ENCODE measurements at regions not wholly inside any gene's neighbourhood (a gene's known extent, or its start where the extent isn't known, plus 50 kb on each side); places are given as distances from the start of the nearest gene placed in this dataset.
"Not testable (repeated sequence)": the region's sequence is repeated elsewhere in the genome, so short reads cannot be mapped to it uniquely, and the experiment has no call there.

DNA sequence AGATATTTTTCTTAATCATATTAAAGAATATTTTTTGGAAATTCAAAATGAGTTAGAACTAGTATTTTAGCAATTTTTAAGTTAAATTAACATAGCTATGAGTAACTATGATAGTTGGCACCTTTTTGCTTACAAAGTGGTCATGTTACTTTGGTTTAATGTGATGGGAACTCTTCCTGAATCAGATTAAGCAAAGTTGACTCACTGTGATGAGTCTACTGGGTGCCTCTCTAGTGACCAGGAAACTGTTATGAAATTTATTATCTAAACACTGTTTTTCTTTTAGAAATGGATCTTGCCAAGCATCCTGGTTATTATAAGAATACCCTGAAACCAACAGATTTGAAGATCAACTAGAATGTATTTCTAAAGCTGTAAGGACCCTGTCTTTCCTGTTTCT lies 985.8 kb downstream of the TRAM1L1 start:
- DNase-seq = no peak

DNA sequence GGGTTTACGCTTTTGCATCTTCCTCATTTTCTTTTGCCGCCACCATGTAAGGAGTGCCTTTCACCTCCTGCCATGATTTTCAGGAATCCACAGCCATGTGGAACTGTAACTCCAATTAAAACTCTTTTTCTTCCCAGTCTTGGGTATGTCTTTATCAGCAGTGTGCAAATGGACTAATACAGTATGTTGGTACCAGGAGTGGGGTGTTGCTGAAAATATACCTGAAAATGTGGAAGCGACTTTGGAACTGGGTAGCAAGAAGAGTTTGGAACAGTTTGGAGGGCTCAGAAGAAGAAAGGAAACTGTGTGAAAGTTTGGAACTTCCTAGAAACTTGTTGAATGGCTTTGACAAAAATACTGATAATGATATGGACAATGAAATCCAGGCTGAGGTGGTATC lies 983.9 kb upstream of the NDST4 start:
- not testable (repeated sequence) for DNase-seq

DNA sequence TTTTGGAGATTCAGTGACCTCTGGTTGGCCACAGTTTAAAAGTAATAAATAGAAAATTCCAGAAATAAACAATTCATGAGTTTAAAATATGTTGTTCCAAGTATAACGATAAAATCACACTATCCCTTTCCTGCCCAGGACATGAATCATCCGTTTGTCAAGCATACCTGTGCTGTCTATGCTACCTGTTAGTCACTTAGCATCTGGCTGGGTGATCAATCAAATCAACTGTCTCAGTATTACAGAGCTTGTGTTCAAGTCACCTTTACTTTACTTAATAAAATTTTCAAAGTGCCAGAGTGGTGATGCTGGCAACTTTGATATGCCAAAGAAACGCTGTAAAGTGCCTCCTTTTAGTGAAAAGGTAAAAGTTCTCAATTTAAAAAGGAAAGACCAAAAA lies 979.5 kb upstream of the NDST4 start:
- DNase-seq = no peak

DNA sequence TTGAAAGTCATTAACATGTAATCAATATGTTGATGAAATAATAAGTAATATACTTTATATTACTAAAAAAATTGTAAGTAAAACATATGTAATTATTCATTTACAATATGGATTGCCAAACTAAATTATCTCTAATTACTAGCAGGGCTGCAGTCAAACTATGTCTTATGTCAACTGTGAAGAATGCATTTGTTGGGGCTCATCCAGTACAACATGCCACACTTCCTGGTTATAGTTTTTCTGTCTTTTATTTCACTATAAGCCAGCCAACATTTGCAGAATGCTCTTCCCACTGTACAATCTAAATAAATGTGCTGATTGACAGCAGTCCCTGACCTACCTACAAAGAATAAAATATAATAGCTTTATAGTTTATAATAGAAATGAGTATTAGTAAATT lies 975.4 kb upstream of the NDST4 start:
- DNase-seq = no peak

DNA sequence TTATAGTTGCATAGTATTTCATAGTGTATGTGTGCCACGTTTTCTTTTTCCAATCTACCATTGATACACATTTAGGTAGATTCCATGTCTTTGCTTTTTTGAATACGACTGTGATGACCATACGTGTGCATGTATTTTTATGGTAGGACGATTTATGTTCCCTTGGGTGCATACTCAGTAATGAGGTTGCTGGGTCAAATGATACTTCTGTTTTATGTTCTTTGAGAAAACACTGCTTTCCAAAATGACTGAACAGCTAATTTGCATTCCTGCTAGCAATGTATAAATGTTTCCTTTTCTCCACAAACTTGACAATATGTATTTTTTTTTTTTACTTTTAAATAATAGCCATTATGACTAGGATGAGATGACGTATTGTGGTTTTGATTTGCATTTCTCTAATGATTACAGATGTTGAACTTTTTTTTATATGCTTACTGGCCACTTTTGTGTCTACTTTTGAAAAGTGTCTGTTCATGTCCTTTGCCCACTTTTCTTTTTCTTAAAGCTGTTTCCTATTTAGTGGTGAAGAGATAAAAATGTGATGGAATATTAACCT lies 969.5 kb upstream of the NDST4 start:
- no peak for DNase-seq

DNA sequence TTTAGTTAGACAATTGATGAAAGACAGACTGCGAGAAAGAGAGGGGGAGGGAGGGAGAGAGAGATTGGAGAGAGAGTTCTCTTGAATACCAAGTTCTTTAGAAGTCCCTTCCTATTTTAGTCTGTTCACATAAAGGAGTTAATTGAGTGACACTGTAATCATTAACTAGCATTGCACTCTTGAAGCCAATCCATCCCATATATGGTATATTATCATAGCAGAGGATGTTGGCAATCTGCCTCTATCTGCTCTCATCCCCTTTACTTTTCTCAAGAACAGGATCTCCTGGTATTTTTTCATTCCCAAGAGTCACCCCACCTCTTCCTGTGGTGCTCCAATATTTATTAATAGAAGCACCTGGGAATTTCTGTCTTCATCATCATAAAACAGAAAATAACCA lies 959.6 kb upstream of the NDST4 start:
- no peak for DNase-seq

DNA sequence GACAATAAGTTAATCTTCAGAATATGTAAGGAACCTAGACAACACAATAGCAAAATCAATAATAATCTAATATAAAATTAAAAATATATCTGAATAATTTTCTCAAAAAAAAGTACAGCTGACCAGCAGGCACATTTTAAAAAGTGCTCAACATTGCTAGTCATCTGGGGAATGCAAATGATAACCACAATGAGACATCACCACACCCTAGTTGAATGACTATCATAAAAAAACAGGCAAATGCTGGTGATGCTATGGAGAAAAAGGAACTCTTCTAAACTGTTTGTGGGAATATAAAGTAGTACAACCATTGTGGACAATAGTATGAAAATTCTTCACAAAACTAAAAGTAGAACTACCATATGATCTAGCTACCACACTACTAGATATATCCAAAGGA lies 956.9 kb upstream of the NDST4 start:
- DNase-seq = no peak

DNA sequence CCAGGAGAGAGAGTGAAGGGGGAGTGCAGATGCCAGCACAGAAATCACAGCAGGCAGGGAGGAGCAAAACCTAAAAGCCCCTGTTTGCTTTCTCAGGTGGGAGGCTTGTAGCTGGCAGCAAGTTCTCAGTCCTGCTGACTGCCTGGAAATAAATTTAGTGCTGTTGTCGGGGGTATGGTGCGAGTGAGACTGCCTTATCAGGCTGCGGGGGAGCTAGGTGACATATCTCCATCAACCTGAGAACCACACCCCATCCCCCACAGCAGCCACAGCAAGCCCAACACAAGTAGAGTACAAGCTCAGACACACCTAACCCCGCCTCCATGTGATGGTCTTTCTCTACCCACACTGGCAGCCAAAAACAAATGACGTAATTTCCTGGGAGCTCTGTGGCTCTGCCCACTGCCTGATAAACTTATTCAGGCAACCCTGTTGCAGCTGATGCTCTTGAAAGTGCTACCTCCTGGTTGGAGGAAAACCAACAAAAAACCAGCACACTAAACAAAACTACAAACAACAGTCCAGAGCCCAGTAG lies 953.4 kb upstream of the NDST4 start:
- no peak for DNase-seq

DNA sequence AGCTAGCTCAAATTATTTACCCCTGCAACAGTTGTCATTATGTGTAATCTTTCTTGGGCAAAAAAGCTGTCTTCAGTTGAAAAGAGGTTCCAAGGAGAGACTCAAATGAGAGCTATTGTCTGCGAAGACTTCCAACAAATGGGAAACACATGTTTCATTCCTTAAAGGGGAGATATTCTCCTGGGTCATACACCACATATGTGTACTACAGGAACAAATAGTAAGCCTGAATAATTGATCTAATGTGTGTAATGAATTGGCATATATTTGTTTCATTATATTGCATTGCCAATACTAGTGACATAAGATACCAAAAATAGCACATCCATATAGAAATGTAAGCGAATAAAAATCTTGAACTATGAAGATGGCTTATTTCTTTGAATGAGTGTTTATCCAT lies 950.9 kb upstream of the NDST4 start:
- no peak for DNase-seq

DNA sequence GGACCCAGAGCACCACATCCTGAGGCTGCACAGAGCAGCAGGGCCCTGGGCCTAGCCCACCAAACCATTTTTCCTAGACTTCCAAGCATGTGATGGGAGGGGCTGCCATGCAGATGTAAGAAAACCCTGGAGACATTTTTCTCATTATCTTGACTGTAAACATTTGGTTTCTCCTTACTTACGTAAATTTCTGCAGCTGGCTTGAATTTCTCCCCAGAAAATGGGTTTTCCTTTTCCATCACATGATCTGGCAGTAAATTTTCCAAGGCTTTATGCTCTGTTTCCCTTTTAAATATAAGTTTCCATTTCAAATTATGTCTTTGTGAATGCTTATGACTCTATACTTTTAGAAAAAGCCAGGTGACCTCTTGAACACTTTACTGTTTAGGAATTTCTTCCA lies 945.9 kb upstream of the NDST4 start:
- DNase-seq = no peak

DNA sequence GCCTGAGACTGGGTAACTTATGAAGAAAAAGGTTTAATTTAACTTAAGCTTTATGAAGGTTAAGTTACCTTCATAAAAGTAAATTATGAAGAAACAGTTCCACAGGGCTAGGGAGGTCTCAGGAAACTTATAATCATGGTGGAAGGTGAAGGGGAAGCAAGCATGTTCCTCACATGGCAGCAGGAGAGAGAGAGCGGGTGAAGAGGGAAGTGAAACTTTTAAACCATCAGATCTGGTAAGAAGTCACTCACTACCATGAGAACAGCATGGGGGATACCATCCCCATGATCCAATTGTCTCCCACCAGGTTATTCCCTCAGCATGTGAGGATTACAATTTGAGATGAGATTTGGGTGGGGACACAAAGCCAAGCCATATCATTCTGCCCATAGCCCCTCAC lies 944.7 kb upstream of the NDST4 start:
- no peak for DNase-seq

DNA sequence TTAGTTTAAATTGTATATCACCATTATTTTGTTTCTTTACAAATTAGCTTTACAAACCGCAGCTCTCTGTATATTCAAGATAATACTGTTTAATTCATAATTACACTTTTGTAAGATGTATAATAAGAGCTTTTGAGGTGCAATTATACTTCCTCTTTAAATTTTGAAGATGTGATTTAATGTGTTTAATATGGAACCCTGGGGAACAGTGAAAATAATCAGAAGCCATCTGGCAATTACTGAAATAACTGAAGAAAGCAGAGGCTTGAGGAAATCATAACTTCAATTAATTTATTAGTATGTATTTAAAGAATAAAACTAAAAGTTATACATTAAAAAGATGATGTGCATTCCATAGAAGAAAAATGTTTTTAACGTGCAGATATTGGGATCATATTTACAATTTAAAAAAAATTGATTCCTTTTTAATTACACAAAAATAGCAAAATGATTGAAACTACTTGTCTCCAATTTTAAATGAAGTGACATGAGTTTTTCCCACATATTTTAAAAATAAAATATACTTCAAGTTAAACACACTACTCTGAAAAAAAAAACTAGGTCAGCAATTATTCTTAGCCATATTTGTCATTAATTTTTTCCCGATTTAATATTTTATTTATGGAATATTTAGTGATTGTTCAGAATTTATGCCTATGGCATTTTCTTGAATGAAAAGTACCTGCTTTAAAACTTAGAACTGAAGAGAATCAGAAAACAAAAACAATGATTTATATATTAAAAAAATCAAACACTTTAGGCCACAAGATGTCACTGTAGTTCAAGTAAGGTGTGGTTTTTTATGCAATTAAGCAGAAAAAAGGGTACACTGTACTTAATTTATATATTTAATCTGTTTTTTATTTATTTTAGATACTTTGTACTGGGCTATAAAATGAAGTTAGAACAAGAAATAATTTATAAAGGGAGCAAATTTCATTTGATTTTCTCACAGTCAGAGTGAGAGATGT lies 942.7 kb upstream of the NDST4 start:
- DNase-seq = no peak

DNA sequence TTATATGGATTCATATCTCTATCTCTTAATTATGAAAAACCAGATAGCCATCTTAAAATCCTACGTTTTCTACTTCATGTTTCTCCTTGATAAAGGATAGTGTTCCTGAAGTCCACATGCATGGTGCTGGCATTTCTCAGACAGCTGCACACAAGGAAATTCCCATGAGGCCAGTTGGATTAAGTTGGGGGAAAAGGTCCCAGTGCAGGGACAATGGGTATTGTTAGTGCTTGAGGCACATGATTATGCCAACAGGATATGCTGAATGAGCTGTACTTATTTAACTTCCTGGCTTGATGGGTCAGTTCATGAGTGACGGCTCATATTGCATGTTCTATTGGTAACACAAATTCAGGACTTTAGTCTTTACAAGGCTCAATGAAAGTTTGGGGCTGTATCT lies 913.9 kb upstream of the NDST4 start:
- no peak for DNase-seq

DNA sequence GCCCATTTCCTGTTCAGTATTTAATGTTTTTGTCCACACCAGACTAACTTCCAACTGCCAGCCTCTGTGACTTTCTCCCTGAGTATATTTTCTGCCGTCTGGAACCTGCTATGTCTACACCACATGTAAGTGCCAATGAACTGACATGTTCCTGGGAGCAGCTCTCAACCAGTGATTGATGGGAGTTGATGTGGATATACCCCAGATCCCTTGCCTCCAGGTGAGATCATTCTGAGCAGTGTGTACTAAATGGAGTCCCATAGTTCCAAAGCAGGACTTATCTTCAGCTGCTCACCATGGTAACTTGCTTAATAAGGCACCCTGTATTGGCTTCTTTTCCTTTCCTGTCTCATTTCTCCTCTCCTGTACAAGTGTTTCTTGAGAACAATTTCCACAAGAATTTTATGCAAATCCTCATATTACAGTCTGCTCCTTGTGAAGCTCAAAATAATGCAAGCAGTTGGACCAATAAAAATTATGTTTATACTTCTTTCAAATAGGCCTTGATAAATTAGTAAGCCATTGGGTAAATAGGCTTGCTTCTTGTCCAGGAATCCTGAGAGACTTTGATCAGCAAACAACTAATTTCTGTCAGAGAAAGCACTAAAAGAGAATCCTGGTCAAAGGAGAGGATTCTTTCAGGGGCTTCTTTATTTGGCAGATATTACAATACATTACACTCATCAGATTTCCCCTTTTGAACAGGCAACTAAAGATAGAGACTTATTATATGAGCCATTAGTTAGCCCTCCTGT lies 911.7 kb upstream of the NDST4 start:
- DNase-seq = no peak

DNA sequence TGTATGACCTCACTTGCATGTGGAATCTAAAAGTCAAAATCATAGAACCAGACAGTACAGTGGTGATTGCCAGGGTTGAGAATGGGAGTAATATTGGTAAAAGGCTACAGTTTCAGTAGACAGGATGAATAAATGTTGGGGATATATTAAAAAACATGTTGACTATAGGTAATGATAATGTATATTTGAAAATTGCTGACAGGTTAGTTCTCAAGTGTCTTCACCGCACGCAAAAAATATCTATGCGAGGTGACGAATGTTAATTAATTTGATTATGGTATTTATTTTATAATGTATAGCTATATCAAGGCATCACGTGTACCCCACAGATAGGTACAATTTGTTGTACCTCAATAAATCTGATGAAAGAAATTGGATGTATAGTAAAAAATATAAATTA lies 909.6 kb upstream of the NDST4 start:
- no peak for DNase-seq

DNA sequence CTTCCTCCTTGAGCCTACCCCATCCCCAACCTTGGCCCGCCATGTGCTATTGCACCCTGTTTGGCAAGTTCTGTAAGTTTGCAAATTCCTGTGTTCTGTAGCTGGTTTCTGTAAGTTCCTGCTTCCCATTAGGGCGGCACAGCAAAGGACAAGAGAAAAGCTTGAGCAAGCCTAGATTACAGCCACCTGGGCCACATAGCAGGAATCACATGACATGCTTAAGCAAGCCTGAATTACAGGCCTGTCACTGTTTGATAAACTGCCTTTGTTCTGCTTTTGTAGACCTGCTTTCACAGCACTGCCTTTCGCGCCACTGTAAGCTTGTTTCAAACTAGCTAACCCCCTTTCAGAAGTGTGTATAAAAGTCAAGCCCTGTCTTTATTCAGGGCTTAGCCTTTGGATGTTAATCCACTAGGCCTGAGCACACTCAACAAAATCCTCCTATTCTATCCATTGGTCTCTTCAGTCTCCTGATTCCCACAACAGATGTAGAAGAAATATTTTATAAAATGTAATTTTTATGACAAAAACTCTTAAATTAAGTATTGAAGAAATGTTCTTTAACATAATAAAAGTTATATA lies 906.8 kb upstream of the NDST4 start:
- no peak for DNase-seq

DNA sequence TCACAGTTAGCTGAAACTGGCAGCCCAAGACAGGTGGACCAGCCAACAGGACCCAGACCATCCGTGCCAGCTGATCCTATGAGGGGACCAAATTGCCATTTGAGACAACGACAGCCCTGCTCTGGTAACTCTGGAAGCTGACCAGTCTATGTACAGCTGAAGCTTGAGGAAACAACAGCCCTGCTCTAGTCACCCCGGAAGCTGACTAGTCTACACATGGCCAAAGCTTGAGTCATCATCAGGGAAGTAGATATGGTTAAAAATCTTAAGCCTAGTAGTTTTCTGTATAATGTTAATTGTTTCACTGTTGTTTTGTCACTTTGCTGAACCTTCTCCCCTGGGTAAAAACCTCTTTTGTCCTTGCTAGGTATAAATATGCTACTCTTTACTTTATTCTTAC lies 905.4 kb upstream of the NDST4 start:
- no peak for DNase-seq

DNA sequence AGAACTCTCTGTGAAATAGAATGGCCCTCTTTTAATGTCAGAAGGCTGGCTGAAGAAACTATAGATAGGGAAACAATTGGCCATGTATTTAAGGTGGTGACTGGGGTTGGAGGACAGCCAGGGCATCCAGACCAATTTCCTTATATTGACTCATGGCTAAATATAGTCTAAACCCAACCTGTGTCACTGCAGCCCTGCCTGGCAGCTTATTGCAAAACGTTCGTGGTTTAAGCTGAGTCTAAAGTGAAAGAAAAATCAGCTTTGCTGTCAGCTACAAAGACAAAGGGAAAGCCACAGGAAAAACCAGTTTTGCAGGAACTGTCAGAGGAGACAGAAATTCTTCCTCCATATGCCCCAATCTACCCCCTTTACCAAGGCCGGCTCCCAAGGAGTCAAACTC lies 902.8 kb upstream of the NDST4 start:
- no peak for DNase-seq

DNA sequence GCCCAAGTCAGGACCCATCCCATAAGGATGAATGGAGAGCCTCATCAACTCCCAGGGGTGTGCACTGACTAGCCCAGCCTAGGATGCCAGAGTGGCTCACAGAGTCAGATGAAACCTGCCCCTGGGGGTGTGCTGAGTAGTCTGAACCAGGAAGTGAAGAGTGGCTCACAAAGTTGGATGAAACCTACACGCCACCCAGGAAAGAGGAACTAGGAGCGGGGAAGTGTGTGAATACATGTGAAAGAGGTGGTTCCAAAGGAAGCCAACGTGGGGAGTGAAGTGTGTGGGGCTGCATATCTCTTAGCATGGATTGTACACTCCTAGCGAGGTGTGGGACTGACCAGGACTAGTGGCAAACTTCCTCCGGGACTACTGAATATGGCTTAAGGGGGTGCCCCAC lies 902.1 kb upstream of the NDST4 start:
- DNase-seq = no peak

DNA sequence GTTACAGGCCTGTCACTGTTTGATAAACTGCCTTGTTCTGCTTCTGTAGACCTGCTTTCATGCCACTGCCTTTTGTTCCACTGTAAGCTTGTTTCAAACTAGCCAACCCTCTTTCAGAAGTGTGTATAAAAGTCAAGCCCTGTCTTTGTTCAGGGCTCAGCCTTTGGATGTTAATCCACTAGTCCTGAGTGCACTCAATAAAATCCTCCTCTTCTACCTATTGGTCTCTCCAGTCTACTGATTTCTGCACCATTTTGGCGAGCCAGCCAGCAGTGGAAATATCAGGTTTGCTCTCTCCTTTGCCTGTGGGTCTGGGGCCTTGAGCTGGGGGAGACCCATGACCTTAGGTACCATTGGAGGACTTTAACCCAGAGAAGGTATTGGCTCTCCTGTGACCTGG lies 901.6 kb upstream of the NDST4 start:
- no peak for DNase-seq

DNA sequence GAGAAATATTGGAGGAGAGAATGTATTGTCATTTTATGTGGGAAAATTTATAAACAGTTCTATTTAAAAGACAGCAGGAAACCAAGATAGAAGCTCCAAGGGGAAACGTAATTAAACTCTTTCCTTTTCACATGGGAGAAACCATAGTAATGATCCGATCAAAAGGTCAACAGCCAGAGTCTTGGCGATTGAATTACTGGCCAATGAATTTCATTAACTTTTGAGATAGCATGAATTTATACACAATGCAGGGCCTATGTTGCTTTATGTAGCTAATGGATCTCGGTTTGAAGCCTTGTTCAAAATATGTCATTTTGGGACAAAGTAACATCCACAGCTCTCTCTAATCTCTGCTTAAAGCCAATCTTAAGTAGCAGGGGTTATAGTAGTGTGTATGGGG lies 897.5 kb upstream of the NDST4 start:
- no peak for DNase-seq

DNA sequence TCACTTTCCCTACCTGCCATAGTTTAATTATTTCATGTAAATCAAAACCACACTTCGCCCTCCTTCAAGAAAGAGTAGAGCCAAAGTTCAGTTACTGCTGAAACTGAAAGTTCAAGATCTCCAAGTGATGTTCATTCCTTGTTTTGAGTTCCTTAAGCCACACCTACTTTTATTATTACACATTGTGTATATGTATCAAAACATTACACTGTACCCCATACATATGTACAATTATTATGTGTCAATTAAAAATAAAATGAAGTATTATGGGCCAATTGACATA lies 892.3 kb upstream of the NDST4 start:
- peak; percentile 1 for DNase-seq

DNA sequence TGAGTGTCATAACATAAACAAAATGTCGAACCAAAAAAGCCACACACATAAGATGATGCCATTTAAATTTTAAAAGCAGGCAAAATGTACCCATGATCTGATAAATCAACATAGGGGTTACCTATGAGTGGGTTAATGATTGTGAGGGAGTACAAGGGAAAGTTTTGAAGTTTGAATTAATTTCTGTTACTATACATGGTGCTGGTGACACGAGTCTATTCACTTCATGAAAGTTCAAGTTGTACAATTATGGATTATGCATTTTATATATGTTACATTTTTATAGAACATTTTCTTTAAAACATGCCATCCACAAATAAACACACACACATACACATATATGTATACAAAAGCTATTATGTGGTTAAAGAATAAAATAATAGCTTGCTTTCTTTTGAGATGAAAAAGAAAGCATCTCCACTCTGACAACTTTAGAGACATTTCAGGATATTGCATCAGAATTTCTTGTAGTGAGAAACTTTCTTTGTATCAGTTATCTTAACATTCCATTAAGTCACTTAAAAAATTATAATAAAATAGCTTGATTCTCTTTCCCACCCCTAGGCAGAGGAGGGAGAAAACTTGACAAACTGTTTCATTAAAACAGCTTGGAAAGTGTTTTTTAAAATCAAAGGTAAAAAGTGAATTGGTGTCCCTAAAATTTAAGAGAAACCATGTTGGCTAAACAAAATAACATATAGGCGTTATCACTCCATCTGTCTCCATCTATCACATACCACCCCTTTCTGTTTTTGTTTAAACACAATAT lies 891.8 kb upstream of the NDST4 start:
- DNase-seq = no peak
